Gastroesophageal sphincter (tissue), 3 donors: ENCODE measurements at regions not wholly inside any gene's neighbourhood (a gene's known extent, or its start where the extent isn't known, plus 50 kb on each side); places are given as distances from the start of the nearest gene placed in this dataset.

Experiments used
- CTCF ChIP-seq, 4 experiments: fragments of 200-600 bp in 2 of 4; fragments of 450-650 bp in 2 of 4; sonication (generic) in 1 of 4; IDR thresholded peaks; one replicate each; pipeline ENCODE4 v1.5.1; 2017 to 2019; ENCODE audit warnings: antibody characterized with exemption in 4 of 4, mild to moderate bottlenecking in 2 of 4, moderate library complexity in 2 of 4
- EP300 ChIP-seq: sonication (generic); formaldehyde crosslinking; IDR thresholded peaks from one replicate; pipeline ENCODE4 v1.6.1; 2017; ENCODE audit warnings: antibody characterized with exemption, mild to moderate bottlenecking

- no peak for TF ChIP-seq EP300
- TF ChIP-seq CTCF (IDR thresholded peaks at IDR 0.05), result no peak
Observed at GRCh38 chr11:26837154-26837553, 115.3 kb upstream of the SLC5A12 start.
